B cell (primary cell): ENCODE measurements at regions not wholly inside any gene's neighbourhood (a gene's known extent, or its start where the extent isn't known, plus 50 kb on each side); places are given as distances from the start of the nearest gene placed in this dataset.

ENCODE experiments used
- EZH2 ChIP-seq: IDR thresholded peaks from 2 replicates; pipeline ENCODE4 v1.6.1; 2012; ENCODE audit warnings: borderline replicate concordance, low read depth, mild to moderate bottlenecking, moderate library complexity, low read length; ENCODE audit not compliant: insufficient read depth, poor library complexity, severe bottlenecking
- TF ChIP-seq, protein P1 (sequence below): fragments of 200-600 bp; IDR thresholded peaks from one replicate; pipeline ENCODE4 v1.8.0; 2022; ENCODE audit warnings: antibody characterized with exemption, mild to moderate bottlenecking

DNA sequence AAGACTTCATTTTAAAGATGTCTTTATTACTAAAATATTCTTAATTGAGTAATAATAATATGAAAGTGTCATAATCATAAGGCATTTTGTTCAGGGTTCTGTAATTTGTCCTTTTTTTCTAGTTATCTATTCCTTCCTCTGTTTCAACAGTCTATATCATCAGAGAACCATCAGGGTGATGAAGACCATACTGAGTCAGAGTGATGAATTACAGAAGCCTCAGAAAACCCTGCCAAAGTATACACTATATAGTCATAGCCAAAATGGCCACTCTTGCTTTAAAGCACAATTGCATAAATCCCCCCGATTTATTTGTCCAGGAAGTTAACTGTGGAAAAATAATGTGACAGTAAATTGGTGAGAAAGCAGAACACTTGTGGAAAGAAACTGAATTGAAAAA, 735.0 kb downstream of the EPHA7 start:
- TF ChIP-seq, protein P1, sequence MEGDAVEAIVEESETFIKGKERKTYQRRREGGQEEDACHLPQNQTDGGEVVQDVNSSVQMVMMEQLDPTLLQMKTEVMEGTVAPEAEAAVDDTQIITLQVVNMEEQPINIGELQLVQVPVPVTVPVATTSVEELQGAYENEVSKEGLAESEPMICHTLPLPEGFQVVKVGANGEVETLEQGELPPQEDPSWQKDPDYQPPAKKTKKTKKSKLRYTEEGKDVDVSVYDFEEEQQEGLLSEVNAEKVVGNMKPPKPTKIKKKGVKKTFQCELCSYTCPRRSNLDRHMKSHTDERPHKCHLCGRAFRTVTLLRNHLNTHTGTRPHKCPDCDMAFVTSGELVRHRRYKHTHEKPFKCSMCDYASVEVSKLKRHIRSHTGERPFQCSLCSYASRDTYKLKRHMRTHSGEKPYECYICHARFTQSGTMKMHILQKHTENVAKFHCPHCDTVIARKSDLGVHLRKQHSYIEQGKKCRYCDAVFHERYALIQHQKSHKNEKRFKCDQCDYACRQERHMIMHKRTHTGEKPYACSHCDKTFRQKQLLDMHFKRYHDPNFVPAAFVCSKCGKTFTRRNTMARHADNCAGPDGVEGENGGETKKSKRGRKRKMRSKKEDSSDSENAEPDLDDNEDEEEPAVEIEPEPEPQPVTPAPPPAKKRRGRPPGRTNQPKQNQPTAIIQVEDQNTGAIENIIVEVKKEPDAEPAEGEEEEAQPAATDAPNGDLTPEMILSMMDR = no peak
- TF ChIP-seq EZH2 = no peak
